Tibial nerve (tissue), 3 donors: ENCODE measurements at regions not wholly inside any gene's neighbourhood (a gene's known extent, or its start where the extent isn't known, plus 50 kb on each side); places are given as distances from the start of the nearest gene placed in this dataset.

Experiments used
- POLR2A ChIP-seq, 2 donors: fragments of 450-650 bp; IDR thresholded peaks; one replicate each; pipeline ENCODE4 v1.6.1; 2017; ENCODE audit warnings: antibody characterized with exemption in 2 of 2, mild to moderate bottlenecking in 2 of 2, moderate library complexity in 2 of 2
- TF ChIP-seq, protein P1 (sequence below), 5 experiments: fragments of 200-600 bp in 3 of 5; fragments of 450-650 bp in 2 of 5; sonication (generic) in 3 of 5; IDR thresholded peaks; one replicate each; pipeline ENCODE4 v1.5.1; 2016 to 2019; ENCODE audit warnings: antibody characterized with exemption in 5 of 5, mild to moderate bottlenecking in 3 of 5, moderate library complexity in 2 of 5

- no peak for TF ChIP-seq POLR2A (IDR thresholded peaks at IDR 0.05)
- TF ChIP-seq, protein P1, sequence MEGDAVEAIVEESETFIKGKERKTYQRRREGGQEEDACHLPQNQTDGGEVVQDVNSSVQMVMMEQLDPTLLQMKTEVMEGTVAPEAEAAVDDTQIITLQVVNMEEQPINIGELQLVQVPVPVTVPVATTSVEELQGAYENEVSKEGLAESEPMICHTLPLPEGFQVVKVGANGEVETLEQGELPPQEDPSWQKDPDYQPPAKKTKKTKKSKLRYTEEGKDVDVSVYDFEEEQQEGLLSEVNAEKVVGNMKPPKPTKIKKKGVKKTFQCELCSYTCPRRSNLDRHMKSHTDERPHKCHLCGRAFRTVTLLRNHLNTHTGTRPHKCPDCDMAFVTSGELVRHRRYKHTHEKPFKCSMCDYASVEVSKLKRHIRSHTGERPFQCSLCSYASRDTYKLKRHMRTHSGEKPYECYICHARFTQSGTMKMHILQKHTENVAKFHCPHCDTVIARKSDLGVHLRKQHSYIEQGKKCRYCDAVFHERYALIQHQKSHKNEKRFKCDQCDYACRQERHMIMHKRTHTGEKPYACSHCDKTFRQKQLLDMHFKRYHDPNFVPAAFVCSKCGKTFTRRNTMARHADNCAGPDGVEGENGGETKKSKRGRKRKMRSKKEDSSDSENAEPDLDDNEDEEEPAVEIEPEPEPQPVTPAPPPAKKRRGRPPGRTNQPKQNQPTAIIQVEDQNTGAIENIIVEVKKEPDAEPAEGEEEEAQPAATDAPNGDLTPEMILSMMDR (IDR thresholded peaks at IDR 0.05), result no peak
These were observed 399.4 kb downstream of the CD83 start for GRCh38 chr6:14516956-14517355.
